T-cell (primary cell): ENCODE measurements at regions not wholly inside any gene's neighbourhood (a gene's known extent, or its start where the extent isn't known, plus 50 kb on each side); places are given as distances from the start of the nearest gene placed in this dataset.
A peak's percentile ranks its signal among the peaks of the same experiment; 100 is the strongest.

Experiments
- ATAC-seq, 4 experiments: fragments of 200-7000 bp in 3 of 4; fragments of 150-1000 bp in 1 of 4; cut with Tn5 transposase; replicated peaks in 1 of 4; 1 replicate in 3 of 4; 2 replicates in 1 of 4; pipeline ENCODE4 v1.10.0; 2021; ENCODE audit warnings: moderate library complexity in 3 of 4, mild to moderate bottlenecking in 2 of 4, moderate number of reproducible peaks in 1 of 4
- CTCF ChIA-PET, 2 donors: fragments of 300-600 bp; sonication (Branson Sonifier 250); formaldehyde crosslinking; loops; one replicate each; lab custom pipeline; 2022; ENCODE audit warnings: antibody characterized with exemption in 2 of 2; lab: Charles Lee
- POLR2A ChIA-PET, 2 donors: fragments of 300-600 bp; sonication (Branson Sonifier 250); formaldehyde crosslinking; loops; one replicate each; lab custom pipeline; 2022; ENCODE audit warnings: antibody characterized with exemption in 2 of 2; lab: Charles Lee
- DNase-seq, 35 experiments: peaks; one replicate each; pipeline versions ENCODE4 v3.0.0 to v3.0.0-alpha.2; 2013 to 2023
- H3K27ac ChIP-seq: one replicate; pipeline ENCODE4 v1.5.1; 2013; ENCODE audit warnings: low read length
- H3K27me3 ChIP-seq, 2 experiments: replicated peaks in 1 of 2; 1 replicate in 1 of 2; 2 replicates in 1 of 2; pipeline versions ENCODE4 v1.6.1 to v1.7.0; 2013; ENCODE audit warnings: low read length in 1 of 2, mixed read lengths in 1 of 2; ENCODE audit not compliant: control insufficient read depth in 2 of 2, insufficient read depth in 2 of 2; ENCODE audit errors: extremely low read depth in 1 of 2
- H3K36me3 ChIP-seq, 2 donors: 1 replicate in 1 of 2; 2 replicates in 1 of 2; pipeline versions ENCODE4 v1.6.1 to v1.7.0; 2013; ENCODE audit warnings: low read length in 1 of 2; ENCODE audit not compliant: control insufficient read depth in 2 of 2, insufficient read depth in 1 of 2; ENCODE audit errors: extremely low read depth in 1 of 2
- H3K4me1 ChIP-seq, 2 experiments: 1 replicate in 1 of 2; 2 replicates in 1 of 2; pipeline versions ENCODE4 v1.6.1 to v1.7.0; 2013; ENCODE audit warnings: low read length in 2 of 2, mixed read lengths in 1 of 2; ENCODE audit not compliant: insufficient read depth in 2 of 2, control insufficient read depth in 1 of 2; ENCODE audit errors: extremely low read depth in 1 of 2
- H3K4me3 ChIP-seq, 2 donors: 1 replicate in 1 of 2; 2 replicates in 1 of 2; pipeline versions ENCODE4 v1.5.1 to v1.7.0; 2013; ENCODE audit warnings: mild to moderate bottlenecking in 2 of 2, low read length in 1 of 2, moderate library complexity in 1 of 2; ENCODE audit not compliant: control insufficient read depth in 1 of 2; ENCODE audit errors: extremely low read depth in 1 of 2
- H3K9me3 ChIP-seq: 2 replicates; pipeline ENCODE4 v1.7.0; 2013
- H3K27ac Mint-ChIP-seq, 2 donors: one replicate each; pipeline ENCODE4 v1.8.0; 2020 to 2021; ENCODE audit warnings: mild to moderate bottlenecking in 2 of 2, mixed read lengths in 2 of 2
- H3K27me3 Mint-ChIP-seq, 2 donors: one replicate each; pipeline ENCODE4 v1.8.0; 2021 to 2022; ENCODE audit warnings: mixed read lengths in 2 of 2
- H3K36me3 Mint-ChIP-seq: one replicate; pipeline ENCODE4 v1.8.0; 2021; ENCODE audit warnings: mixed read lengths
- H3K4me1 Mint-ChIP-seq, 3 donors: one replicate each; pipeline ENCODE4 v1.8.0; 2020 to 2022; ENCODE audit warnings: mixed read lengths in 3 of 3, mild to moderate bottlenecking in 1 of 3
- H3K4me3 Mint-ChIP-seq, 3 donors: one replicate each; pipeline ENCODE4 v1.8.0; 2020 to 2022; ENCODE audit warnings: mild to moderate bottlenecking in 3 of 3, mixed read lengths in 3 of 3, moderate library complexity in 3 of 3
- H3K9me3 Mint-ChIP-seq, 3 donors: one replicate each; pipeline ENCODE4 v1.8.0; 2020 to 2022; ENCODE audit warnings: mixed read lengths in 3 of 3
- WGBS: methylation state at CpG from one replicate; pipeline ENCODE4 v1.1.5; 2013; ENCODE audit warnings: missing lambda C conversion rate; ENCODE audit not compliant: insufficient coverage; 5-methylcytosine and 5-hydroxymethylcytosine counted together

DNA sequence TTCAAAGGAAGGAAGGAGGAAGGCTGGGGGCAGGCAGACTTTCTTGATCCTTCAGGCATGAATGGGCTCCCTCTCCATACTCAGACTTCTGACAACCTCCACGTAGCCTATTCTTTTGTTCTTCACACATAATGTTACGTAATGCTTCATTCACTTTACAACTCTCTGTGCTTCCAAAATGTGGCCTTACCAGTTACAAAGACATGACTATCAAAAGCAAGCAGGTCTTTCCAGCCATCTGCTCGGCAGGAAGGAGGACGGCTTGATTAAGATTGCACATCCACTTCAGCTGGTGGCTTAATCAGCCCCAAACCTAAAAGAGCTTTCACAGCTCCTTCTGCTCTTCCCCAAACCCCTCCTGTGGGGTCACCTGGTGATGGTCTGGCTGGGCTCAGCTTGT is 263.2 kb downstream of the XXYLT1 start:
- Histone ChIP-seq H3K36me3 (no peaks in the 10 kb centered on the region), H3K27me3 (peaks cover 0 to 21% of the 10 kb centered on the region in 2 experiments), H3K9me3 (no peaks in the 10 kb centered on the region), H3K4me1 (no peaks in the 10 kb centered on the region), H3K4me3 (no peak overlapping the region), H3K27ac (no peak overlapping the region)
- Mint-ChIP-seq H3K27ac (no peak overlapping the region), H3K4me1 (peaks cover 0 to 5% (median 0%) of the 10 kb centered on the region in 3 donors), H3K27me3 (peaks cover 8 to 13% of the 10 kb centered on the region in 2 donors), H3K4me3 (no peak overlapping the region), H3K9me3 (no peaks in the 10 kb centered on the region), H3K36me3 (no peaks in the 10 kb centered on the region)
- ChIA-PET POLR2A (no interaction called here), CTCF (no interaction called here)
- 73% methylated on average over 2 of the region's 4 CpGs for WGBS
- ATAC-seq (no peak), DNase-seq (no peak)

DNA sequence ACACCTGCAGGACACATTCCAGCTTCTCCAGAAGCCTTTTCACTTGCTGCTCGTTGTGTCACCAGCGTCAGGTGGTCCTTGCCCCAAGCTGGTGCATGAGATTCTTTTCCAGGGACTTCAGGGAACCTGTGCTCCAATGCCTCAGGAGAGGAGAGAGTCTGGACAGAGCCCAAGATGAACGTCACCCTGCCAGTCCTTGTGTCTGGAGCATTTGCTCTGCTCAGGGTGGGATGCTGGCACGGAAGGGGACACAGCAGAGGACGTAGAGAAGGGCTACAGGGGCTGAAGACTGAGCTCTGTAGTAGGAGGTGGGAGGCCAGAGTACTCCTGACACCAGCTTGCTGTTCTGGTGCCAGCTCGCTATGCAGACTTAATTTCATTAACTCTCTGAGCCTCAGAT is 262.1 kb downstream of the XXYLT1 start:
- CTCF ChIA-PET: no interaction called here
- Mint-ChIP-seq H3K27me3 (peaks cover 5 to 8% of the 10 kb centered on the region in 2 donors), H3K4me1 (peaks cover 0 to 5% (median 0%) of the 10 kb centered on the region in 3 donors), H3K36me3 (no peaks in the 10 kb centered on the region), H3K4me3 (no peak overlapping the region), H3K9me3 (no peaks in the 10 kb centered on the region), H3K27ac (no peak overlapping the region)
- Histone ChIP-seq H3K36me3 (no peaks in the 10 kb centered on the region), H3K27me3 (peaks cover 0 to 11% of the 10 kb centered on the region in 2 experiments), H3K27ac (no peak overlapping the region), H3K4me3 (no peak overlapping the region), H3K9me3 (no peaks in the 10 kb centered on the region), H3K4me1 (no peaks in the 10 kb centered on the region)
- 72% methylated on average over 5 of the region's 6 CpGs for WGBS
- no peak for ATAC-seq
- no peak for DNase-seq
- POLR2A ChIA-PET: no interaction called here

DNA sequence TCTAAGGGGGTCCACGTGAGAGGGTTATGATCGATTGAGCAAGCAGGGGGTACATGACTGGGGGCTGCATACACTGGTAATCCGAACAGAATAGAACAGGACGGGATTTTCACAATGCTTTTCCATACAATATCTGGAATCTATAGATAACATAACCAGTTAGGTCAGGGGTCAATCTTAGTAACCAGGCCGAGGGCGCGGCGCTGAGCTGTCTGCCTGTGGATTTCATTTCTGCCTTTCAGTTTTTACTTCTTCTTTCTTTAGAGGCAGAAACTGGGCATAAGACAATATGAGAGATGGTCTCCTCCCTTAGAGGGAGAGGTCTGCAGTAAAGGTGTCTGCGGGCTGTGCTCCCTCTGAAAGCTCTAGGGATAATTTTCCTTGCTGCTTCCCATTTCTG is 261.3 kb downstream of the XXYLT1 start:
- H3K4me1 Mint-ChIP-seq: peaks cover 0 to 6% (median 0%) of the 10 kb centered on the region in 3 donors
- H3K27ac ChIP-seq: no peak overlapping the region

DNA sequence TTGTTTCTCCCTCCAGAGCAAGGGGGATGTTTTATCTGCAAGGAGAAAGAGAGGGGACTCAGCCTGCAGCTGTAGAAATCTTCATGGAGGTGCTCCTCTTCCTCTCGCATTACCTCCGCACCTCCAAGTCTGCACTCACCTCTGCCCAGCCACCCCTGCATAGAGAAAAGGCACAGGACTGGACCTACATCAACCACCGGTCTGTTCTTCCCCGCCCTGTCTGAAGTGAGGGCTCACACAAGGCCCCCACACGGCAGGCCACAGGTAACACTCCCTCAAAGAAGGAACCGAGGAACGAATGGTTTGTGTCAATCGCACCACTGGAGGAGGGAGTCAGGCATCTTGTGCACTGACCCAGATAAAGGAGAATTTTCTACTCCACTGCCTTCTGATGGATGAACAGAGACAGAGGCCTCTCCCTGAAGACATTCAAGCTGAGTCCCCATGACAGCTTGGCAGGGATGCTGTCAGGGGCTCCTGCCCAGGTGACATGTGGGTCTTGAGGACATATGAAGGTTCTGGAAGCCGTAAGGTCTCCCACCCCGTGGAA is 260.3 kb downstream of the XXYLT1 start:
- H3K9me3 ChIP-seq: no peaks in the 10 kb centered on the region
- Mint-ChIP-seq H3K9me3 (no peaks in the 10 kb centered on the region), H3K4me3 (no peak overlapping the region), H3K27me3 (peaks cover 3 to 6% of the 10 kb centered on the region in 2 donors), H3K27ac (no peak overlapping the region), H3K4me1 (peaks cover 4 to 11% (median 5%) of the 10 kb centered on the region in 3 donors), H3K36me3 (no peaks in the 10 kb centered on the region)
- DNase-seq: no peak
- WGBS: 96% methylated on average over 5 of the region's 10 CpGs
- peaks cover 0 to 10% of the 10 kb centered on the region in 2 experiments for H3K27me3 ChIP-seq
- ATAC-seq: no peak
- CTCF ChIA-PET: no interaction called here
- no peak overlapping the region for H3K4me3 ChIP-seq
- POLR2A ChIA-PET: no interaction called here
- peaks cover 0 to 5% of the 10 kb centered on the region in 2 experiments for H3K4me1 ChIP-seq
- H3K27ac ChIP-seq: no peak overlapping the region
- H3K36me3 ChIP-seq: no peaks in the 10 kb centered on the region

More for the DNA sequence above, 261.3 kb downstream of the XXYLT1 start:
- H3K4me3 ChIP-seq: no peak overlapping the region
- ATAC-seq (no peak), DNase-seq (no peak)
- H3K27me3 ChIP-seq: peaks cover 0 to 10% of the 10 kb centered on the region in 2 experiments
- 84% methylated on average over 4 of the region's 9 CpGs for WGBS
- CTCF ChIA-PET: no interaction called here
- Mint-ChIP-seq H3K36me3 (no peaks in the 10 kb centered on the region), H3K9me3 (no peaks in the 10 kb centered on the region), H3K4me3 (no peak overlapping the region), H3K27ac (no peak overlapping the region), H3K27me3 (peaks cover 3 to 6% of the 10 kb centered on the region in 2 donors)
- H3K4me1 ChIP-seq: no peaks in the 10 kb centered on the region
- no peaks in the 10 kb centered on the region for H3K36me3 ChIP-seq
- POLR2A ChIA-PET: no interaction called here
- H3K9me3 ChIP-seq: no peaks in the 10 kb centered on the region

DNA sequence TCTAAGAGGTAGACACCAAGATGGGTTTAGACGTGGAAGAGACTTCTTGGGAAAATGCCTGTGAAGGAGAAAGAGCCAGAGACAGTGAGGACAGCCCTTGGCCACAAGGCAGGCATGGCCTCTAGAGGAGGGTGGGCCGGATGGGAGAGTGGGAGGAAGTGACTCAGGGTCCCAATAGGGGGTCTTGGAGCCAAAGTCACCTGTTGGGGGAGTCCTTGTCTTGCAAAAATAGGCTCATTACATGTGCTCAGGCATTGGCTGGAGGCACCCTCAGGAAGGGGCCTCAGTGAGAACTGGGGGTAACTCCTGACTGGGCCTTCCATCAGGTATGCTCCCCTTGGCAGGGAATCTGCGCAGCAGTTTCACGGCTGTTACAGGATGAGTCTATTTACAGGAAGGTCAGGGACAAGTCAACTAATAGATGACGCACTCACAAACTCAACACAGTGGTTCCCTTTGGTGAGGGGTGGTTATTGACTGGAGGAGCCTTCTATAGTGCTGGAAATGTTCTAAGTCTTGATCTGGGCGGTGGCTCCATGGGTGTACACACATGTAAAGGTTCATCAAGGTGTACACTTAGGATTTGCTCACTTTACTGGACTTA is 259.6 kb downstream of the XXYLT1 start:
- ChIA-PET CTCF (no interaction called here), POLR2A (no interaction called here)
- Histone ChIP-seq H3K36me3 (no peaks in the 10 kb centered on the region), H3K9me3 (no peaks in the 10 kb centered on the region), H3K27me3 (peaks cover 0 to 7% of the 10 kb centered on the region in 2 experiments), H3K27ac (no peak overlapping the region), H3K4me1 (peaks cover 0 to 5% of the 10 kb centered on the region in 2 experiments), H3K4me3 (no peak overlapping the region)
- Mint-ChIP-seq H3K4me1 (peaks cover 4 to 11% (median 5%) of the 10 kb centered on the region in 3 donors), H3K27ac (no peak overlapping the region), H3K9me3 (no peaks in the 10 kb centered on the region), H3K27me3 (peaks cover 2 to 6% of the 10 kb centered on the region in 2 donors), H3K4me3 (no peak overlapping the region), H3K36me3 (no peaks in the 10 kb centered on the region)
- 54% methylated on average over 2 of the region's 6 CpGs for WGBS
- DNase-seq (no peak), ATAC-seq (peak in 1 of 4 experiments; percentile 13)

DNA sequence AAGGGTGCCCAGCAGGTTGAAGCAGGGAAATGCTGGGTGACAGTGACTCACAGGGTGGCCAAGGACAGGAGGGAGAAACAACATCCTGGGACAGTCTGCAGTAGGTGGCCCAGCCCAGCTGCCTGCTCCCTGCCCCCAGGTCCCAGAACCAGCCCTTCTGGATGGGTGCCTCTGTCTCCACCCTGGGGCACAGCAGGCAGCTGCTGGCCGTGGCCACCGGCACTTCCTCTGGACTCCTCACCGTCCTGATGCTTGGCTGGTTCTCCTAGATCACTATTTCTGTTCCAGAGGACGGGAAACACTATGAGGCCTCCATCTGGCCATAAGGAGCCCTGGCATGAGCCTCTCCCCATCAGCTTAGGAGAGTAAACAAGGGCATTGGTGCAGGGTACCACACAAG is 258.9 kb downstream of the XXYLT1 start:
- Histone ChIP-seq H3K4me1 (peaks cover 0 to 5% of the 10 kb centered on the region in 2 experiments), H3K4me3 (no peak overlapping the region), H3K9me3 (no peaks in the 10 kb centered on the region), H3K27me3 (peaks cover 0 to 7% of the 10 kb centered on the region in 2 experiments), H3K27ac (no peak overlapping the region), H3K36me3 (no peaks in the 10 kb centered on the region)
- peaks cover 4 to 11% (median 5%) of the 10 kb centered on the region in 3 donors for H3K4me1 Mint-ChIP-seq
- peaks cover 0 to 4% of the 10 kb centered on the region in 2 donors for H3K27me3 Mint-ChIP-seq
- H3K4me3 Mint-ChIP-seq: no peak overlapping the region
- no peak overlapping the region for H3K27ac Mint-ChIP-seq
- POLR2A ChIA-PET: no interaction called here
- H3K36me3 Mint-ChIP-seq: no peaks in the 10 kb centered on the region
- DNase-seq (no peak), ATAC-seq (no peak)
- CTCF ChIA-PET: no interaction called here
- WGBS: 93% methylated on average over 3 of the region's 4 CpGs
- H3K9me3 Mint-ChIP-seq: no peaks in the 10 kb centered on the region
